K562 (cell line): ENCODE measurements at regions not wholly inside any gene's neighbourhood (a gene's known extent, or its start where the extent isn't known, plus 50 kb on each side); places are given as distances from the start of the nearest gene placed in this dataset.

ENCODE experiments used
- ATAC-seq: fragments of 200-7000 bp; cut with Tn5 transposase; 3 replicates; pipeline ENCODE4 v1.9.1; 2020; ENCODE audit warnings: moderate library complexity
- BruUV-seq: library from RNA; stranded (reverse); fragments of 400-500 nt; replicated peaks from 2 replicates; lab custom pipeline; 2021; lab: Mats Ljungman, UMichigan
- CTCF ChIA-PET: fragments of 300-600 bp; formaldehyde crosslinking; extraction: SDS; loops from one replicate; lab custom pipeline; 2021; ENCODE audit warnings: low intra/inter-chr PET ratio; lab: Yijun Ruan, JAX
- POLR2A ChIA-PET: fragments of 300-600, 350-650 bp; sonication (Branson Sonifier 250); formaldehyde crosslinking; extraction: SDS; loops from one replicate; lab custom pipeline; 2021; ENCODE audit warnings: antibody characterized with exemption, inconsistent platforms; lab: Yijun Ruan, JAX
- DNase-seq, 4 experiments: peaks; one replicate each; pipeline versions ENCODE4 v3.0.0 to v3.0.0-alpha.2; 2011 to 2018; ENCODE audit warnings: low spot score in 3 of 4, mixed read lengths in 3 of 4; ENCODE audit errors: extremely low read depth in 1 of 4
- FAIRE-seq: peaks from 2 replicates; lab custom pipeline; 2011; peaks lifted over from hg19 to GRCh38; lab: Jason Lieb, UNC
- H2AFZ ChIP-seq: 2 replicates; pipeline ENCODE4 v1.6.0; 2011; ENCODE audit warnings: low read depth, low read length, control low read depth, inconsistent platforms
- H3K27ac ChIP-seq: fragments of 200-600 bp; 3 replicates; pipeline ENCODE4 v1.8.0; 2011; ENCODE audit warnings: low read depth, mild to moderate bottlenecking, control low read depth, inconsistent platforms, low read length, moderate library complexity, mixed read lengths; ENCODE audit errors: extremely low read depth
- H3K27me3 ChIP-seq, 2 experiments: fragments of 300-600 bp in 1 of 2; 2 replicates in 1 of 2; 3 replicates in 1 of 2; pipeline versions ENCODE4 v1.6.0 to v1.8.0; 2011; ENCODE audit warnings: inconsistent platforms in 2 of 2, low read length in 2 of 2, mild to moderate bottlenecking in 1 of 2, mixed read lengths in 1 of 2, moderate library complexity in 1 of 2; ENCODE audit not compliant: control insufficient read depth in 2 of 2, insufficient read depth in 2 of 2
- H3K36me3 ChIP-seq: fragments of 300-600 bp; 3 replicates; pipeline ENCODE4 v1.8.0; 2011; ENCODE audit warnings: mild to moderate bottlenecking, low read length, inconsistent platforms; ENCODE audit not compliant: control insufficient read depth, insufficient read depth
- H3K4me1 ChIP-seq, 2 experiments: fragments of 200-600 bp in 1 of 2; replicated peaks in 1 of 2; 2 replicates in 1 of 2; 3 replicates in 1 of 2; pipeline versions ENCODE4 v1.5.1 to v1.8.0; 2011; ENCODE audit warnings: inconsistent platforms in 2 of 2, low read length in 2 of 2, mild to moderate bottlenecking in 1 of 2, mixed read lengths in 1 of 2, moderate library complexity in 1 of 2; ENCODE audit not compliant: control insufficient read depth in 2 of 2, insufficient read depth in 2 of 2
- H3K4me2 ChIP-seq: 2 replicates; pipeline ENCODE4 v1.6.1; 2011; ENCODE audit warnings: low read length, control low read depth, inconsistent platforms, mixed read lengths; ENCODE audit not compliant: insufficient read depth
- H3K4me3 ChIP-seq: fragments of 200-600 bp; sonication (generic), shearing (Covaris generic); 2 replicates; pipeline ENCODE4 v1.5.1; 2016; ENCODE audit warnings: control low read depth, inconsistent platforms
- H3K79me2 ChIP-seq: fragments of 200-600 bp; 3 replicates; pipeline ENCODE4 v1.8.0; 2011; ENCODE audit warnings: low read length, inconsistent platforms; ENCODE audit not compliant: control insufficient read depth, insufficient read depth
- H3K9ac ChIP-seq, 2 experiments: 2 replicates each; pipeline versions ENCODE4 v1.6.0 to v1.6.1; 2011; ENCODE audit warnings: low read depth in 2 of 2, low read length in 2 of 2, control low read depth in 1 of 2, inconsistent platforms in 1 of 2, mild to moderate bottlenecking in 1 of 2, mixed read lengths in 1 of 2; ENCODE audit not compliant: insufficient read depth in 1 of 2
- H3K9me1 ChIP-seq: one replicate; pipeline ENCODE4 v1.6.0; 2011; ENCODE audit warnings: inconsistent platforms, mild to moderate bottlenecking, low read length, moderate library complexity; ENCODE audit not compliant: control insufficient read depth, insufficient read depth
- H3K9me3 ChIP-seq: replicated peaks from 2 replicates; pipeline ENCODE4 v1.5.1; 2011; ENCODE audit warnings: low read depth, low read length, inconsistent platforms; ENCODE audit not compliant: control insufficient read depth, insufficient read depth
- H4K20me1 ChIP-seq: replicated peaks from 2 replicates; pipeline ENCODE4 v1.6.1; 2011; ENCODE audit warnings: low read length, inconsistent platforms, mixed read lengths; ENCODE audit not compliant: control insufficient read depth, insufficient read depth
- NONO ChIP-seq, 2 experiments: fragments of 200-400 bp in 1 of 2; fragments of 450-650 bp in 1 of 2; formaldehyde crosslinking in 1 of 2; IDR thresholded peaks; 2 replicates each; pipeline ENCODE4 v1.6.1; 2017; ENCODE audit warnings: low read depth in 2 of 2, mild to moderate bottlenecking in 2 of 2, moderate library complexity in 2 of 2, low read length in 1 of 2
- NR4A1 ChIP-seq, 2 experiments: fragments of 250-450 bp in 1 of 2; fragments of 450-650 bp in 1 of 2; sonication (Bioruptor Pico) in 1 of 2; IDR thresholded peaks; 2 replicates each; pipeline versions ENCODE4 v1.4.0 to v1.6.1; 2016 to 2020; ENCODE audit warnings: mild to moderate bottlenecking in 2 of 2, missing compliant biosample characterization in 1 of 2, missing genetic modification characterization in 1 of 2, moderate library complexity in 1 of 2
- RHOXF2B ChIP-seq: fragments of 250-450 bp; sonication (Bioruptor Pico); conservative IDR thresholded peaks from 2 replicates; pipeline ENCODE4 v1.5.1; 2021
- TAL1 ChIP-seq: fragments of 450-650 bp; IDR thresholded peaks from 2 replicates; pipeline ENCODE4 v1.6.1; 2016; ENCODE audit warnings: mild to moderate bottlenecking
- TCF3 ChIP-seq: sonication (generic); formaldehyde crosslinking; IDR thresholded peaks from 2 replicates; pipeline ENCODE4 v1.4.0; 2020; ENCODE audit warnings: mild to moderate bottlenecking, missing genetic modification reagents
- ZKSCAN8 ChIP-seq: fragments of 200-800 bp; sonication (Bioruptor generic); IDR thresholded peaks from 2 replicates; pipeline ENCODE4 v1.6.1; 2016; ENCODE audit warnings: missing genetic modification characterization, missing compliant biosample characterization
- WGBS: fragments of 100-300 bp; shearing (Covaris generic); methylation state at CpG from one replicate; pipeline ENCODE4 v1.1.6; 2016; ENCODE audit warnings: low coverage, mixed read lengths; ENCODE audit not compliant: insufficient coverage; ENCODE audit errors: missing lambda C conversion rate; 5-methylcytosine and 5-hydroxymethylcytosine counted together
- in situ Hi-C: fragments of 300-500 bp; cut with MboI; formaldehyde crosslinking; loops from 4 replicates; pipeline ENCODE4 v1.15.0; 2018; ENCODE audit warnings: inconsistent platforms, mixed read lengths
- intact Hi-C: fragments of 100-400 bp; cut with micrococcal nuclease; formaldehyde crosslinking; loops from 2 replicates; pipeline ENCODE4 v1.14.2; 2022
- TF ChIP-seq, protein P1 (sequence below): fragments of 250-450 bp; sonication (Bioruptor Pico); IDR thresholded peaks from 2 replicates; pipeline ENCODE4 v1.4.0; 2020; ENCODE audit warnings: mild to moderate bottlenecking, moderate library complexity
- TF ChIP-seq, protein P2 (sequence below): fragments of 450-650 bp; formaldehyde crosslinking; IDR thresholded peaks from 2 replicates; pipeline ENCODE4 v1.4.0; 2022; ENCODE audit warnings: missing genetic modification characterization
- TF ChIP-seq, protein P3 (sequence below): sonication (generic); formaldehyde crosslinking; IDR thresholded peaks from 2 replicates; pipeline ENCODE4 v1.8.0; 2022; ENCODE audit warnings: mild to moderate bottlenecking, low read depth, missing genetic modification reagents
- TF ChIP-seq, protein P4 (sequence below): fragments of 200-400 bp; formaldehyde crosslinking; IDR thresholded peaks from 2 replicates; pipeline ENCODE4 v1.6.1; 2017; ENCODE audit warnings: mild to moderate bottlenecking, low read depth, low read length, moderate library complexity
- TF ChIP-seq, protein P5 (sequence below): sonication (generic); formaldehyde crosslinking; IDR thresholded peaks from 2 replicates; pipeline ENCODE4 v1.8.0; 2023; ENCODE audit warnings: mild to moderate bottlenecking, missing genetic modification reagents
- TF ChIP-seq, protein P6 (sequence below): IDR thresholded peaks from 2 replicates; pipeline ENCODE4 v1.6.1; 2011; ENCODE audit not compliant: insufficient read length; ENCODE audit errors: extremely low read depth

DNA sequence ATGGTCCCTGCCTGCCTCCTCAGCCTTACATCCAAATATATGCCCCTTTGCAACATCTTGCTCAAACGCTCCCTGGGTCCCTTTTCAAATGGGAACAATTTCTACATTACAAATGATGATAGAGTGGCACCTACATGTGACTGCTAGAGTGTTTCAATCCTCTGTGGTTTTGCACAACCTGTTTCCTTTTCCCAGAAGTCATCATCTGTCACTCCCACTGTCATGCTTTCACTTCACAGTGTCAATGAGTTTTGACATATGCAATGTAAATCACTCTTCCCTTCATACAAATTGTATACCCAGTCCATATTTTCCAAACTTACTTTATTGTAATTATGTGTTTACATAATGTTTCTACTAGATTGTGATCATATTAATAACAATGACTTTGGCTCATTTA, 887.3 kb downstream of the TDRD15 start:
- BruUV-seq, result no TSS peak
- no peak overlapping the region for H2AFZ ChIP-seq
- H4K20me1 ChIP-seq, result no peaks in the 10 kb centered on the region
- CTCF ChIA-PET, result no interaction called here
- 0% methylated on average over 1 of the region's 1 CpG for WGBS
- in situ Hi-C loops, result no loop called here
- intact Hi-C loops, result no loop called here
- DNase-seq, result no peak
- POLR2A ChIA-PET, result no interaction called here
- no peaks in the 10 kb centered on the region for H3K9me1 ChIP-seq
- no peaks in the 10 kb centered on the region for H3K4me1 ChIP-seq
- H3K79me2 ChIP-seq, result no peaks in the 10 kb centered on the region
- H3K9me3 ChIP-seq, result no peaks in the 10 kb centered on the region; the same call in 1 of the 2 replicates
- no peak for ATAC-seq
- no peak overlapping the region for H3K27ac ChIP-seq
- H3K9ac ChIP-seq, result no peak overlapping the region
- H3K27me3 ChIP-seq, result no peaks in the 10 kb centered on the region
- H3K4me2 ChIP-seq, result no peak overlapping the region
- H3K36me3 ChIP-seq, result no peaks in the 10 kb centered on the region
- no peak overlapping the region for H3K4me3 ChIP-seq
- FAIRE-seq, result no peak
- TF ChIP-seq, protein P1, sequence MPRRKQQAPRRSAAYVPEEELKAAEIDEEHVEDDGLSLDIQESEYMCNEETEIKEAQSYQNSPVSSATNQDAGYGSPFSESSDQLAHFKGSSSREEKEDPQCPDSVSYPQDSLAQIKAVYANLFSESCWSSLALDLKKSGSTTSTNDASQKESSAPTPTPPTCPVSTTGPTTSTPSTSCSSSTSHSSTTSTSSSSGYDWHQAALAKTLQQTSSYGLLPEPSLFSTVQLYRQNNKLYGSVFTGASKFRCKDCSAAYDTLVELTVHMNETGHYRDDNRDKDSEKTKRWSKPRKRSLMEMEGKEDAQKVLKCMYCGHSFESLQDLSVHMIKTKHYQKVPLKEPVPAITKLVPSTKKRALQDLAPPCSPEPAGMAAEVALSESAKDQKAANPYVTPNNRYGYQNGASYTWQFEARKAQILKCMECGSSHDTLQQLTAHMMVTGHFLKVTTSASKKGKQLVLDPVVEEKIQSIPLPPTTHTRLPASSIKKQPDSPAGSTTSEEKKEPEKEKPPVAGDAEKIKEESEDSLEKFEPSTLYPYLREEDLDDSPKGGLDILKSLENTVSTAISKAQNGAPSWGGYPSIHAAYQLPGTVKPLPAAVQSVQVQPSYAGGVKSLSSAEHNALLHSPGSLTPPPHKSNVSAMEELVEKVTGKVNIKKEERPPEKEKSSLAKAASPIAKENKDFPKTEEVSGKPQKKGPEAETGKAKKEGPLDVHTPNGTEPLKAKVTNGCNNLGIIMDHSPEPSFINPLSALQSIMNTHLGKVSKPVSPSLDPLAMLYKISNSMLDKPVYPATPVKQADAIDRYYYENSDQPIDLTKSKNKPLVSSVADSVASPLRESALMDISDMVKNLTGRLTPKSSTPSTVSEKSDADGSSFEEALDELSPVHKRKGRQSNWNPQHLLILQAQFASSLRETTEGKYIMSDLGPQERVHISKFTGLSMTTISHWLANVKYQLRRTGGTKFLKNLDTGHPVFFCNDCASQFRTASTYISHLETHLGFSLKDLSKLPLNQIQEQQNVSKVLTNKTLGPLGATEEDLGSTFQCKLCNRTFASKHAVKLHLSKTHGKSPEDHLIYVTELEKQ (CRISPR knock-in tag), result no peak
- TF ChIP-seq TCF3 (no peak), ZKSCAN8 (no peak), NR4A1 (CRISPR knock-in tag; IDR thresholded peaks at IDR 0.05) (no peak), NR4A1 (tag; IDR thresholded peaks at IDR 0.05) (no peak), TAL1 (no peak), NONO (IDR thresholded peaks at IDR 0.05; ENCODE audit: low read depth in 2 of 2, low read length in 1 of 2) (no peak), RHOXF2B (CRISPR knock-in tag) (no peak)
- TF ChIP-seq, protein P2, sequence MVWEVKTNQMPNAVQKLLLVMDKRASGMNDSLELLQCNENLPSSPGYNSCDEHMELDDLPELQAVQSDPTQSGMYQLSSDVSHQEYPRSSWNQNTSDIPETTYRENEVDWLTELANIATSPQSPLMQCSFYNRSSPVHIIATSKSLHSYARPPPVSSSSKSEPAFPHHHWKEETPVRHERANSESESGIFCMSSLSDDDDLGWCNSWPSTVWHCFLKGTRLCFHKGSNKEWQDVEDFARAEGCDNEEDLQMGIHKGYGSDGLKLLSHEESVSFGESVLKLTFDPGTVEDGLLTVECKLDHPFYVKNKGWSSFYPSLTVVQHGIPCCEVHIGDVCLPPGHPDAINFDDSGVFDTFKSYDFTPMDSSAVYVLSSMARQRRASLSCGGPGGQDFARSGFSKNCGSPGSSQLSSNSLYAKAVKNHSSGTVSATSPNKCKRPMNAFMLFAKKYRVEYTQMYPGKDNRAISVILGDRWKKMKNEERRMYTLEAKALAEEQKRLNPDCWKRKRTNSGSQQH, result no peak
- TF ChIP-seq, protein P3, sequence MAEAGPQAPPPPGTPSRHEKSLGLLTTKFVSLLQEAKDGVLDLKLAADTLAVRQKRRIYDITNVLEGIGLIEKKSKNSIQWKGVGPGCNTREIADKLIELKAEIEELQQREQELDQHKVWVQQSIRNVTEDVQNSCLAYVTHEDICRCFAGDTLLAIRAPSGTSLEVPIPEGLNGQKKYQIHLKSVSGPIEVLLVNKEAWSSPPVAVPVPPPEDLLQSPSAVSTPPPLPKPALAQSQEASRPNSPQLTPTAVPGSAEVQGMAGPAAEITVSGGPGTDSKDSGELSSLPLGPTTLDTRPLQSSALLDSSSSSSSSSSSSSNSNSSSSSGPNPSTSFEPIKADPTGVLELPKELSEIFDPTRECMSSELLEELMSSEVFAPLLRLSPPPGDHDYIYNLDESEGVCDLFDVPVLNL (CRISPR knock-in tag), result no peak
- TF ChIP-seq, protein P4, sequence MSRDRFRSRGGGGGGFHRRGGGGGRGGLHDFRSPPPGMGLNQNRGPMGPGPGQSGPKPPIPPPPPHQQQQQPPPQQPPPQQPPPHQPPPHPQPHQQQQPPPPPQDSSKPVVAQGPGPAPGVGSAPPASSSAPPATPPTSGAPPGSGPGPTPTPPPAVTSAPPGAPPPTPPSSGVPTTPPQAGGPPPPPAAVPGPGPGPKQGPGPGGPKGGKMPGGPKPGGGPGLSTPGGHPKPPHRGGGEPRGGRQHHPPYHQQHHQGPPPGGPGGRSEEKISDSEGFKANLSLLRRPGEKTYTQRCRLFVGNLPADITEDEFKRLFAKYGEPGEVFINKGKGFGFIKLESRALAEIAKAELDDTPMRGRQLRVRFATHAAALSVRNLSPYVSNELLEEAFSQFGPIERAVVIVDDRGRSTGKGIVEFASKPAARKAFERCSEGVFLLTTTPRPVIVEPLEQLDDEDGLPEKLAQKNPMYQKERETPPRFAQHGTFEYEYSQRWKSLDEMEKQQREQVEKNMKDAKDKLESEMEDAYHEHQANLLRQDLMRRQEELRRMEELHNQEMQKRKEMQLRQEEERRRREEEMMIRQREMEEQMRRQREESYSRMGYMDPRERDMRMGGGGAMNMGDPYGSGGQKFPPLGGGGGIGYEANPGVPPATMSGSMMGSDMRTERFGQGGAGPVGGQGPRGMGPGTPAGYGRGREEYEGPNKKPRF, result no peak
- TF ChIP-seq, protein P5, sequence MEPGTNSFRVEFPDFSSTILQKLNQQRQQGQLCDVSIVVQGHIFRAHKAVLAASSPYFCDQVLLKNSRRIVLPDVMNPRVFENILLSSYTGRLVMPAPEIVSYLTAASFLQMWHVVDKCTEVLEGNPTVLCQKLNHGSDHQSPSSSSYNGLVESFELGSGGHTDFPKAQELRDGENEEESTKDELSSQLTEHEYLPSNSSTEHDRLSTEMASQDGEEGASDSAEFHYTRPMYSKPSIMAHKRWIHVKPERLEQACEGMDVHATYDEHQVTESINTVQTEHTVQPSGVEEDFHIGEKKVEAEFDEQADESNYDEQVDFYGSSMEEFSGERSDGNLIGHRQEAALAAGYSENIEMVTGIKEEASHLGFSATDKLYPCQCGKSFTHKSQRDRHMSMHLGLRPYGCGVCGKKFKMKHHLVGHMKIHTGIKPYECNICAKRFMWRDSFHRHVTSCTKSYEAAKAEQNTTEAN (CRISPR knock-in tag), result no peak
- TF ChIP-seq, protein P6, sequence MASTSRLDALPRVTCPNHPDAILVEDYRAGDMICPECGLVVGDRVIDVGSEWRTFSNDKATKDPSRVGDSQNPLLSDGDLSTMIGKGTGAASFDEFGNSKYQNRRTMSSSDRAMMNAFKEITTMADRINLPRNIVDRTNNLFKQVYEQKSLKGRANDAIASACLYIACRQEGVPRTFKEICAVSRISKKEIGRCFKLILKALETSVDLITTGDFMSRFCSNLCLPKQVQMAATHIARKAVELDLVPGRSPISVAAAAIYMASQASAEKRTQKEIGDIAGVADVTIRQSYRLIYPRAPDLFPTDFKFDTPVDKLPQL, result no peak
